ENCODE measurements at regions not wholly inside any gene's neighbourhood (a gene's known extent, or its start where the extent isn't known, plus 50 kb on each side); places are given as distances from the start of the nearest gene placed in this dataset.

DNA sequence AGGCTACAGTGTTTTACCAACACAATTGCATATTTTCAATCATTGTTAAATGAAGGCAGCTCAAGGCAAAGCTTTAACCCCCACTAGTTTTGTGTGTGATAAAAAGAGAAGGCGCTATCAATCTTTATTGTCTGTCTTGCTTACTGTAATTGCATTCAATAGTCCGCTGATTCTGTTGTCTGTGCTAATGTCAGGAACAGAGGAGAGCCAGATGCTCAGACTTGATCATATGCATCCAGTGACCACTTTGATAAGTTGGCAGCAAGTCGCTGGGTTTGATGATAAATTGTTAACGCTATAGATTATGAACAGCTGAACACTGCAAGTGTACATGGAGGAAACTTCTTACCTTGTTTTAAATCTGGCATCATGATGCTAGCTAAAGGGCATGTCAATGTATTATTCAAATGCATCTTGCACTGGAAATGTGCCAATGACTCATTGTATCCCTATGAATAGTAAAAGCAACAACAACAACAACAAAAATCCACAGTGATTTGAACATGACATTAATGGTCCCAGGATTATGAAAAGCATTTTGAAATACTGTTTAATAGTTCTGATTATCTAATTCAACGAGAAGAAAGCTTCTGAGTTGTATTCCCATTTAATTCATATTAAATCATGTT lies 423.5 kb upstream of the FANCL start:
- TF ChIP-seq BHLHE40 (IDR thresholded peaks at IDR 0.05; ENCODE audit: borderline replicate concordance) (no peak), FOXA1 (IDR thresholded peaks at IDR 0.05) (no peak), SP1 (IDR thresholded peaks at IDR 0.05) (no peak), SUZ12 (IDR thresholded peaks at IDR 0.05) (no peak), ELF4 (IDR thresholded peaks at IDR 0.05) (no peak), L3MBTL2 (conservative IDR thresholded peaks at IDR 0.05) (no peak), FOXM1 (IDR thresholded peaks at IDR 0.05; ENCODE audit: borderline replicate concordance) (no peak), TARDBP (IDR thresholded peaks at IDR 0.05) (no peak), ZNF384 (IDR thresholded peaks at IDR 0.05) (no peak), FOXK2 (IDR thresholded peaks at IDR 0.05) (no peak), HDGF (IDR thresholded peaks at IDR 0.05; ENCODE audit: borderline replicate concordance) (no peak), CTBP1 (IDR thresholded peaks at IDR 0.05; ENCODE audit: borderline replicate concordance) (no peak), NFRKB (IDR thresholded peaks at IDR 0.05) (no peak)

Data from HEK293T (cell line).